Brain microvascular endothelial cell (primary cell): ENCODE measurements at regions not wholly inside any gene's neighbourhood (a gene's known extent, or its start where the extent isn't known, plus 50 kb on each side); places are given as distances from the start of the nearest gene placed in this dataset.

Source experiments
- DNase-seq: peaks from one replicate; pipeline ENCODE4 v3.0.0-alpha.2; 2020
- H3K27ac ChIP-seq: fragments of 250-450 bp; sonication (Bioruptor Pico); 2 replicates; pipeline ENCODE4 v1.5.1; 2020; ENCODE audit warnings: mild to moderate bottlenecking, moderate library complexity
- H3K27me3 ChIP-seq: fragments of 250-450 bp; sonication (Bioruptor Pico); replicated peaks from 2 replicates; pipeline ENCODE4 v1.5.1; 2020; ENCODE audit warnings: mild to moderate bottlenecking
- H3K36me3 ChIP-seq: fragments of 250-450 bp; sonication (Bioruptor Pico); replicated peaks from 2 replicates; pipeline ENCODE4 v1.5.1; 2020; ENCODE audit warnings: mild to moderate bottlenecking
- H3K4me3 ChIP-seq: 2 replicates; pipeline ENCODE4 v1.5.1; 2011; ENCODE audit warnings: low read depth, mild to moderate bottlenecking, control low read depth, low read length, moderate library complexity
- in situ Hi-C: cut with HindIII; loops from 2 replicates; pipeline ENCODE4 v1.10.0; 2017; ENCODE audit warnings: low sequenced_read_pairs, low pct_ligation_motif_present
- TF ChIP-seq, protein P1 (sequence below): IDR thresholded peaks from 2 replicates; pipeline ENCODE4 v1.5.1; 2011; ENCODE audit warnings: low read depth, mild to moderate bottlenecking, moderate library complexity, low read length, control low read depth, inconsistent platforms; ENCODE audit errors: missing control alignments

DNA sequence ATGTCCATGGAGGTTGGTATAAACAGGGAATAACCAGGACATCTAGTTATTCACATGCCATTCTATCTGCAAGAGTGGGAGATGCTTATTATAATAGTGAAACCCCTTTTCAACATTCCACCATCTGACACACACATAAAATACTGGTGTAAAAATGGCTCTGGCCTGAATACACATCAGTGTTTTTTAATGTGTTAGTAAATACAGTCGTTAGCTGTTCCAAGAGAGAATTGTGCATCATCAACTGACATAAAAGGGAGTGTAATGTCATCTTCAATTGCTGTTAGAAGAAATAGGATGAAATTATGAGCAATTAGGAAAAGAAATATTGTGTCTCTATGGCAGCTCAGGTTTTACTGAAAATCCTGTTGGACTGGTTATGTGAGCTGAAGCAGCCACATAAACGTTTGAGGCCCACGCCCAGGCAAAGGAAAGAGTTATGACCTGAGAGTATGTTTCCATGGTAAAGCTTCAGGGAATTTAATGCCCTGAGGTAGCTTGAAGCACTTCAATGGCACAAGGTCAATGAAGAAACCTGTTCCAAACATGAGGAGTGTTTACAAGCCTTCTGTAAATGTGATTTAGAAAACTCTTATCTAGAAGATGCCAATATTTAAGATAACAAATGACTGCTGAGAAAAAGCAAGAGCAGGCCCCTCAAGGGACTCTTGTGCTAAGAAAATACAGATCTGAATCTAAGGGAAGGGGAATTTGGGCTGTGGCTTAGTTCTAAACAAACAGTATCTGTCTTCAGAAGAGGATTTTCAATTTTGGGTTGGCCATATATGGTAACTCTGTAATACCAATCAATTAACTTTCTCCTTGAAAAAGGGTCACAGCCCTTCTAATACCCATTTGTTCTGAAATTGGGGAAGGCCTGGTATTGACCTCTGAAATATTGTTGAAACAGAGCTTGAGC is 384.3 kb downstream of the SEC16B start:
- Histone ChIP-seq H3K27ac (peak overlapping the region; percentile 66), H3K4me3 (no peak overlapping the region), H3K36me3 (no peaks in the 10 kb centered on the region), H3K27me3 (no peaks in the 10 kb centered on the region)
- DNase-seq = no peak
- in situ Hi-C loops = no loop called here
- TF ChIP-seq, protein P1, sequence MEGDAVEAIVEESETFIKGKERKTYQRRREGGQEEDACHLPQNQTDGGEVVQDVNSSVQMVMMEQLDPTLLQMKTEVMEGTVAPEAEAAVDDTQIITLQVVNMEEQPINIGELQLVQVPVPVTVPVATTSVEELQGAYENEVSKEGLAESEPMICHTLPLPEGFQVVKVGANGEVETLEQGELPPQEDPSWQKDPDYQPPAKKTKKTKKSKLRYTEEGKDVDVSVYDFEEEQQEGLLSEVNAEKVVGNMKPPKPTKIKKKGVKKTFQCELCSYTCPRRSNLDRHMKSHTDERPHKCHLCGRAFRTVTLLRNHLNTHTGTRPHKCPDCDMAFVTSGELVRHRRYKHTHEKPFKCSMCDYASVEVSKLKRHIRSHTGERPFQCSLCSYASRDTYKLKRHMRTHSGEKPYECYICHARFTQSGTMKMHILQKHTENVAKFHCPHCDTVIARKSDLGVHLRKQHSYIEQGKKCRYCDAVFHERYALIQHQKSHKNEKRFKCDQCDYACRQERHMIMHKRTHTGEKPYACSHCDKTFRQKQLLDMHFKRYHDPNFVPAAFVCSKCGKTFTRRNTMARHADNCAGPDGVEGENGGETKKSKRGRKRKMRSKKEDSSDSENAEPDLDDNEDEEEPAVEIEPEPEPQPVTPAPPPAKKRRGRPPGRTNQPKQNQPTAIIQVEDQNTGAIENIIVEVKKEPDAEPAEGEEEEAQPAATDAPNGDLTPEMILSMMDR = no peak

DNA sequence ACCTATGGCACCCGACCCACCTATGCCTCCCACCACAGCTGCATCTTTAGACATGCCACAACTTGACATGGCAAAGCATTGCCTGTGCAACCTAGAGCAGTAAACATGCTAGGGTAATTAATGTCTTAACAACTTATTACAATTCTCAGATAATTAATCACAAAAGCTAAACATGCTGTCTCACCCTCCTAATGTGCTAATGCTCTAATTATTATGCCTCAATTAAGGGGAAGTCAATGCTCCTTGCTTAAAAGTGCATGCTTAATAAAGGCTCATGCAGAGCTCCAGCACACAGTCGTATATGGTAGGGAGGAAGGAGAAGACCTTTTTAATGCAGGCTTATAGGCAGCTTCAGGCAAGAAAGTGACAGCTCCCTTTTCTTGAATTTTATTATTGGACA is 396.0 kb downstream of the SEC16B start:
- H3K27me3 ChIP-seq = no peaks in the 10 kb centered on the region
- TF ChIP-seq, protein P1 = no peak
- no peak overlapping the region for H3K27ac ChIP-seq
- no peak overlapping the region for H3K4me3 ChIP-seq
- no peaks in the 10 kb centered on the region for H3K36me3 ChIP-seq
- in situ Hi-C loops = no loop called here
- no peak for DNase-seq

DNA sequence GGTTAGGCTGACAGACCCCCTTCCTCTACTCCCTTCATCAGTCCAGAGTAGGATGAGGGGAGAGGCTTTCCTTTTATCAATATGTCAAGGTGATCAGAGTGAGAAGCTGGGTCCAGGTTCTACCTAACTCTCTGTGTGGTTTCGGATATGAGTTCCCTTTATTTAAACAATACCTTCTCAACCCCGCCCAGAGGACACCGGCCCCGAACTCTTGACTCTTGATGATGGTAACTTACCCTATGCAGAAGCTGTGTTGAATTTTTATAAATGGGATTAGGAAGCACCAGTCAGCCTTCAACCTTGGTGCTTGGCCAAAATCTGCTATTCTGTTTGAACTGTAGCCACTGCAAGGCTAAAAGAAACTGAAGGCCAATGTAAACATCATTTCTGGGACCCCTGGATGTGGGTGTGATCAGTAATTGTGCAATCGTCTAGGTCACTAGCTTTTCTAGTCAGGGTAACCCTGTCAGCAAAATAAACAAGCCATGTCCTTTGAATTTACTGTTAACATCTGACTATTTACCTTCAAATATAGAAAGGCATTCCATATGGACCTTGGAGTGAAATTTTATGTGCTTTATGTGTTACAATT is 398.3 kb downstream of the SEC16B start:
- H3K36me3 ChIP-seq = no peaks in the 10 kb centered on the region
- no peaks in the 10 kb centered on the region for H3K27me3 ChIP-seq
- DNase-seq = no peak
- H3K27ac ChIP-seq = no peak overlapping the region
- H3K4me3 ChIP-seq = no peak overlapping the region
- in situ Hi-C loops = no loop called here
- TF ChIP-seq, protein P1 = no peak

DNA sequence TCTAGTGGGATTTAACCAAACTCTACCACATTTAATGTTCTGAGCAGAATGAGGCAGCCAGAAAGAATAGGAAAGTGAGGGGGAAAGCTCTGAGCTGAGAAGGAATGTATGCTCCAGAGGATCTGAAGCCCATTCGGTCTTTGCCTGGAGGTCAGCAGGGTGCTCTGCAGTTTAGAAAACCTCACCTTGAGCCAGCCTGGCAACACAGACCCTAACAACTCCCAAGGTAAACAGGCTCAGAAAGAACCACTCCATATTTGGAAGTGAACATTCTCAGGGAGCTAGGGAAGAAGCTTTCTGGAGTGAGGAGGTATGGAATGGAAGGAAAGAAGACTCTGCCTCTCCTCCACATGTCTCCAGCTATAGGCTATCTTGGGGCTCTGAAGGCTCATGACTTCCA is 398.8 kb downstream of the SEC16B start:
- no peak overlapping the region for H3K4me3 ChIP-seq
- H3K27ac ChIP-seq = no peak overlapping the region
- H3K27me3 ChIP-seq = no peaks in the 10 kb centered on the region
- DNase-seq = no peak
- H3K36me3 ChIP-seq = no peaks in the 10 kb centered on the region
- TF ChIP-seq, protein P1 = no peak
- in situ Hi-C loops = no loop called here

DNA sequence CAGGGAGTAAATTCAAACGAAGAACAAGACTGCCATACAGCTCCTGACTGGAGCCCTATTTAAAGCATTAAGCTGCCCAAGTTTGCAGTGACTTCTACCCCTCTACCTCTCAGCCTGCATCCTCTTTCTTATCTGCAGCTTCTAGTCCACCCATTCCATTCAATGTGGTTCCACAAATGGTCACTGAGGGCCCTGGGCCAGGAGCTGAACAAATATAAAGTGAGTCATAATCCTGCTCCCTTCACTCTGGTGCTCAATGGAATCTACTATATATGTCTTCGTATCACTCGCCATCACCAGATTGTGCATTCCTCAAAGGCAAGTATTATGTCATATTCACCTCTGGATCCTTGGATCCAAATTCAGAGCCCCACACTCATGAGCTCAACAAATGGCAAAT is 398.7 kb downstream of the BRINP2 start:
- Histone ChIP-seq H3K4me3 (no peak overlapping the region), H3K27ac (no peak overlapping the region), H3K27me3 (no peaks in the 10 kb centered on the region), H3K36me3 (no peaks in the 10 kb centered on the region)
- TF ChIP-seq, protein P1 = no peak
- DNase-seq = peak; percentile 47
- in situ Hi-C loops = no loop called here
